GM23338 (cell line): ENCODE measurements at regions not wholly inside any gene's neighbourhood (a gene's known extent, or its start where the extent isn't known, plus 50 kb on each side); places are given as distances from the start of the nearest gene placed in this dataset.

ENCODE experiments used
- ATAC-seq: fragments of 200-7000 bp; cut with Tn5 transposase; 3 replicates; pipeline ENCODE4 v1.9.1; 2020
- DNase-seq: peaks from one replicate; pipeline ENCODE4 v3.0.0-alpha.2; 2015; ENCODE audit warnings: low spot score
- H2AFZ ChIP-seq: fragments of 200-600 bp; sonication (generic); 2 replicates; pipeline ENCODE4 v1.8.0; 2016; ENCODE audit warnings: antibody characterized with exemption, mild to moderate bottlenecking, moderate library complexity
- H3F3A ChIP-seq: fragments of 200-600 bp; sonication (generic); replicated peaks from 2 replicates; pipeline ENCODE4 v1.8.0; 2017; ENCODE audit warnings: antibody characterized with exemption, mixed run types, low read depth
- H3K27ac ChIP-seq: fragments of 200-600 bp; sonication (generic); 2 replicates; pipeline ENCODE4 v1.6.1; 2016; ENCODE audit warnings: low read depth
- H3K27me3 ChIP-seq: fragments of 200-600 bp; sonication (generic); 2 replicates; pipeline ENCODE4 v1.8.0; 2016; ENCODE audit warnings: mild to moderate bottlenecking, mixed run types, moderate library complexity; ENCODE audit not compliant: insufficient read depth
- H3K36me3 ChIP-seq: fragments of 200-600 bp; sonication (generic); 2 replicates; pipeline ENCODE4 v1.8.0; 2016; ENCODE audit warnings: mild to moderate bottlenecking; ENCODE audit not compliant: insufficient read depth
- H3K4me1 ChIP-seq: fragments of 200-600 bp; sonication (generic); 2 replicates; pipeline ENCODE4 v1.8.0; 2016; ENCODE audit warnings: mild to moderate bottlenecking, moderate library complexity; ENCODE audit not compliant: insufficient read depth
- H3K4me2 ChIP-seq: fragments of 200-600 bp; sonication (generic); 2 replicates; pipeline ENCODE4 v1.7.1; 2017; ENCODE audit warnings: mixed run types
- H3K4me3 ChIP-seq: fragments of 200-600 bp; sonication (generic); 2 replicates; pipeline ENCODE4 v1.6.1; 2016; ENCODE audit warnings: mixed run types
- H3K79me2 ChIP-seq: fragments of 200-600 bp; sonication (generic); replicated peaks from 2 replicates; pipeline ENCODE4 v1.8.0; 2017; ENCODE audit warnings: mild to moderate bottlenecking; ENCODE audit not compliant: insufficient read depth
- H3K9me2 ChIP-seq: fragments of 200-600 bp; sonication (generic); 2 replicates; pipeline ENCODE4 v1.8.0; 2017; ENCODE audit not compliant: insufficient read depth
- H4K20me1 ChIP-seq: fragments of 200-600 bp; sonication (generic); replicated peaks from 2 replicates; pipeline ENCODE4 v1.8.0; 2017; ENCODE audit warnings: mild to moderate bottlenecking; ENCODE audit not compliant: insufficient read depth
- H3K27ac Mint-ChIP-seq: 2 replicates; pipeline ENCODE4 v1.8.0; 2020; ENCODE audit warnings: inconsistent platforms, mild to moderate bottlenecking, moderate library complexity, mixed read lengths
- H3K27me3 Mint-ChIP-seq: 3 replicates; pipeline ENCODE4 v1.8.0; 2022; ENCODE audit warnings: low read depth, mild to moderate bottlenecking, moderate library complexity, mixed read lengths, inconsistent platforms; ENCODE audit not compliant: insufficient read depth, poor library complexity
- H3K36me3 Mint-ChIP-seq: 3 replicates; pipeline ENCODE4 v1.8.0; 2021; ENCODE audit warnings: low read depth, mild to moderate bottlenecking, inconsistent platforms, moderate library complexity, mixed read lengths
- H3K4me1 Mint-ChIP-seq: 3 replicates; pipeline ENCODE4 v1.8.0; 2020; ENCODE audit warnings: mild to moderate bottlenecking, inconsistent platforms, mixed read lengths
- H3K4me3 Mint-ChIP-seq: 3 replicates; pipeline ENCODE4 v1.8.0; 2021; ENCODE audit warnings: moderate library complexity, mild to moderate bottlenecking, inconsistent platforms, mixed read lengths
- H3K9me3 Mint-ChIP-seq: 3 replicates; pipeline ENCODE4 v1.8.0; 2020; ENCODE audit warnings: moderate library complexity, mild to moderate bottlenecking, inconsistent platforms, mixed read lengths
- CREB1 ChIP-seq: fragments of 250-450 bp; sonication (Bioruptor Pico); IDR thresholded peaks from 2 replicates; pipeline ENCODE4 v1.5.0; 2020; ENCODE audit warnings: low read depth, mild to moderate bottlenecking, moderate library complexity
- CTCF ChIP-seq, 2 experiments: fragments of 200-600 bp in 1 of 2; sonication (generic) in 1 of 2; conservative IDR thresholded peaks; 2 replicates each; pipeline versions ENCODE4 v1.5.1 to v1.6.1; 2016 to 2017; ENCODE audit warnings: antibody characterized with exemption in 2 of 2, low read depth in 2 of 2, mild to moderate bottlenecking in 2 of 2, moderate library complexity in 1 of 2
- EZH2phosphoT487 ChIP-seq: fragments of 200-600 bp; sonication (generic); IDR thresholded peaks from one replicate; pipeline ENCODE4 v1.8.1; 2018; ENCODE audit warnings: antibody characterized with exemption; ENCODE audit not compliant: unreplicated experiment
- NANOG ChIP-seq: IDR thresholded peaks from 2 replicates; pipeline ENCODE4 v1.6.1; 2016; ENCODE audit warnings: antibody characterized with exemption, borderline replicate concordance
- POLR2AphosphoS5 ChIP-seq: IDR thresholded peaks from 2 replicates; pipeline ENCODE4 v1.6.1; 2016; ENCODE audit warnings: antibody characterized with exemption, low read depth
- REST ChIP-seq: IDR thresholded peaks from one replicate; pipeline ENCODE4 v1.6.1; 2018; ENCODE audit warnings: antibody characterized with exemption; ENCODE audit not compliant: unreplicated experiment
- STAT1 ChIP-seq: IDR thresholded peaks from one replicate; pipeline ENCODE4 v1.6.1; 2016; ENCODE audit warnings: antibody characterized with exemption; ENCODE audit not compliant: unreplicated experiment
- ZNF462 ChIP-seq: fragments of 250-450 bp; sonication (Bioruptor Pico); IDR thresholded peaks from 2 replicates; pipeline ENCODE4 v1.5.0; 2020; ENCODE audit warnings: mild to moderate bottlenecking, moderate library complexity

- Mint-ChIP-seq H3K9me3 (no peaks in the 10 kb centered on the region), H3K27ac (no peak overlapping the region), H3K4me1 (no peaks in the 10 kb centered on the region), H3K4me3 (no peak overlapping the region), H3K27me3 (no peaks in the 10 kb centered on the region), H3K36me3 (no peaks in the 10 kb centered on the region)
- Histone ChIP-seq H4K20me1 (no peaks in the 10 kb centered on the region), H2AFZ (no peak overlapping the region), H3K27ac (no peak overlapping the region), H3K27me3 (no peaks in the 10 kb centered on the region), H3K9me2 (no peaks in the 10 kb centered on the region), H3K4me3 (no peak overlapping the region), H3F3A (no peaks in the 10 kb centered on the region), H3K79me2 (no peaks in the 10 kb centered on the region), H3K36me3 (no peaks in the 10 kb centered on the region), H3K4me1 (no peaks in the 10 kb centered on the region), H3K4me2 (no peak overlapping the region)
- TF ChIP-seq ZNF462 (CRISPR knock-in tag), result no peak
- no peak for TF ChIP-seq REST
- TF ChIP-seq CTCF (conservative IDR thresholded peaks at IDR 0.05; ENCODE audit: low read depth in 2 of 2), result peak in 1 of 2 experiments; percentile 24; a peak in 3 of 4 replicates
- no peak for TF ChIP-seq NANOG
- TF ChIP-seq STAT1, result no peak
- TF ChIP-seq POLR2AphosphoS5, result no peak
- no peak for TF ChIP-seq EZH2phosphoT487
- TF ChIP-seq CREB1 (CRISPR knock-in tag), result no peak
- no peak for ATAC-seq
- no peak for DNase-seq
These were observed 223.4 kb downstream of the VEGFC start for GRCh38 chr4:176569301-176569700.
